ENCODE measurements at regions not wholly inside any gene's neighbourhood (a gene's known extent, or its start where the extent isn't known, plus 50 kb on each side); places are given as distances from the start of the nearest gene placed in this dataset.

- TF ChIP-seq REST (IDR thresholded peaks at IDR 0.05; ENCODE audit: insufficient replicate concordance, low read depth) (no peak), SPI1 (IDR thresholded peaks at IDR 0.05; ENCODE audit: borderline replicate concordance, low read depth) (no peak), GABPA (IDR thresholded peaks at IDR 0.05; ENCODE audit: low read depth) (no peak), CTCF (IDR thresholded peaks at IDR 0.05; ENCODE audit: insufficient read depth, low read length) (no peak), POLR2AphosphoS5 (IDR thresholded peaks at IDR 0.05; ENCODE audit: low read depth) (no peak)
- no peak overlapping the region for H3K27ac ChIP-seq (replicated peaks)
- no peaks in the 10 kb centered on the region for H3K27me3 ChIP-seq (ENCODE audit: insufficient read depth, poor library complexity, severe bottlenecking)
- H3K4me3 ChIP-seq (replicated peaks; ENCODE audit: insufficient read depth, low read length) = no peak overlapping the region
- no peak for DNase-seq (ENCODE audit: low read depth in 1 of 2, low spot score in 1 of 2)
Measured at GRCh38 chrX:150198776-150199175, 164.3 kb upstream of the MAMLD1 start.

GRCh38 chrX:150199181-150199580 lies 163.9 kb upstream of the MAMLD1 start:
- TF ChIP-seq GABPA (IDR thresholded peaks at IDR 0.05; ENCODE audit: low read depth) (no peak), CTCF (IDR thresholded peaks at IDR 0.05; ENCODE audit: insufficient read depth, low read length) (no peak), POLR2AphosphoS5 (IDR thresholded peaks at IDR 0.05; ENCODE audit: low read depth) (no peak), SPI1 (IDR thresholded peaks at IDR 0.05; ENCODE audit: borderline replicate concordance, low read depth) (no peak), REST (IDR thresholded peaks at IDR 0.05; ENCODE audit: insufficient replicate concordance, low read depth) (no peak)

GRCh38 chrX:150199803-150200202 lies 163.3 kb upstream of the MAMLD1 start:
- Histone ChIP-seq H3K27ac (replicated peaks) (no peak overlapping the region), H3K4me3 (replicated peaks; ENCODE audit: insufficient read depth, low read length) (no peak overlapping the region), H3K27me3 (ENCODE audit: insufficient read depth, poor library complexity, severe bottlenecking) (no peaks in the 10 kb centered on the region)
- DNase-seq (ENCODE audit: low read depth in 1 of 2, low spot score in 1 of 2) = no peak
- no peak for TF ChIP-seq GABPA (IDR thresholded peaks at IDR 0.05; ENCODE audit: low read depth)
- TF ChIP-seq REST (IDR thresholded peaks at IDR 0.05; ENCODE audit: insufficient replicate concordance, low read depth) = no peak
- TF ChIP-seq CTCF (IDR thresholded peaks at IDR 0.05; ENCODE audit: insufficient read depth, low read length) = no peak
- no peak for TF ChIP-seq SPI1 (IDR thresholded peaks at IDR 0.05; ENCODE audit: borderline replicate concordance, low read depth)
- TF ChIP-seq POLR2AphosphoS5 (IDR thresholded peaks at IDR 0.05; ENCODE audit: low read depth) = no peak

More at GRCh38 chrX:150199181-150199580, 163.9 kb upstream of the MAMLD1 start:
- H3K27me3 ChIP-seq (ENCODE audit: insufficient read depth, poor library complexity, severe bottlenecking) = no peaks in the 10 kb centered on the region
- no peak overlapping the region for H3K27ac ChIP-seq (replicated peaks)
- no peak overlapping the region for H3K4me3 ChIP-seq (replicated peaks; ENCODE audit: insufficient read depth, low read length)
- no peak for DNase-seq (ENCODE audit: low read depth in 1 of 2, low spot score in 1 of 2)
